ENCODE measurements at regions not wholly inside any gene's neighbourhood (a gene's known extent, or its start where the extent isn't known, plus 50 kb on each side); places are given as distances from the start of the nearest gene placed in this dataset.

- DNase-seq (no peak), ATAC-seq (no peak)
- intact Hi-C loops (cut with DNase I): no loop called here
- Histone ChIP-seq H3K4me1 (no peaks in the 10 kb centered on the region), H3K27ac (no peak overlapping the region), H3K4me3 (no peak overlapping the region), H3K27me3 (no peaks in the 10 kb centered on the region), H3K36me3 (no peaks in the 10 kb centered on the region), H3K9me3 (no peaks in the 10 kb centered on the region)
- TF ChIP-seq CTCF (IDR thresholded peaks at IDR 0.05): no peak
Measured at GRCh38 chr3:31189330-31189729, 294.9 kb upstream of the GADL1 start.

GRCh38 chr3:31189971-31190370 is 295.5 kb upstream of the GADL1 start:
- H3K27ac ChIP-seq: no peak overlapping the region
- H3K4me1 ChIP-seq: no peaks in the 10 kb centered on the region
- ATAC-seq: no peak
- no peaks in the 10 kb centered on the region for H3K9me3 ChIP-seq
- H3K36me3 ChIP-seq: no peaks in the 10 kb centered on the region
- no peak for DNase-seq
- H3K4me3 ChIP-seq: no peak overlapping the region
- TF ChIP-seq CTCF (IDR thresholded peaks at IDR 0.05): no peak
- H3K27me3 ChIP-seq: no peaks in the 10 kb centered on the region
- intact Hi-C loops (cut with DNase I): no loop called here

- H3K27ac ChIP-seq: no peak overlapping the region
- peaks cover 4% of the 10 kb centered on the region for H3K4me1 ChIP-seq
- no peak for TF ChIP-seq CTCF (IDR thresholded peaks at IDR 0.05)
- DNase-seq: no peak
- no peak overlapping the region for H3K4me3 ChIP-seq
- no peak for ATAC-seq
- H3K27me3 ChIP-seq: no peaks in the 10 kb centered on the region
- intact Hi-C loops (cut with DNase I): no loop called here
- no peaks in the 10 kb centered on the region for H3K9me3 ChIP-seq
- H3K36me3 ChIP-seq: no peaks in the 10 kb centered on the region
Measured at GRCh38 chr3:31191354-31191753, 296.9 kb upstream of the GADL1 start.

- no peaks in the 10 kb centered on the region for H3K9me3 ChIP-seq
- DNase-seq (no peak), ATAC-seq (no peak)
- intact Hi-C loops (cut with DNase I): no loop called here
- no peaks in the 10 kb centered on the region for H3K36me3 ChIP-seq
- H3K27ac ChIP-seq: no peak overlapping the region
- H3K27me3 ChIP-seq: no peaks in the 10 kb centered on the region
- no peak for TF ChIP-seq CTCF (IDR thresholded peaks at IDR 0.05)
- H3K4me1 ChIP-seq: peaks cover 5% of the 10 kb centered on the region
- no peak overlapping the region for H3K4me3 ChIP-seq
Measured at GRCh38 chr3:31193429-31193828, 299.0 kb upstream of the GADL1 start.

GRCh38 chr3:31193871-31194270 is 299.4 kb upstream of the GADL1 start:
- intact Hi-C loops (cut with DNase I): no loop called here
- Histone ChIP-seq H3K4me1 (peaks cover 5% of the 10 kb centered on the region), H3K36me3 (no peaks in the 10 kb centered on the region), H3K27ac (no peak overlapping the region), H3K9me3 (no peaks in the 10 kb centered on the region), H3K4me3 (no peak overlapping the region), H3K27me3 (no peaks in the 10 kb centered on the region)
- TF ChIP-seq CTCF (IDR thresholded peaks at IDR 0.05): no peak
- no peak for ATAC-seq
- no peak for DNase-seq

GRCh38 chr3:31196261-31196660 is 301.8 kb upstream of the GADL1 start:
- Histone ChIP-seq H3K4me1 (peaks cover 5% of the 10 kb centered on the region), H3K27me3 (no peaks in the 10 kb centered on the region), H3K36me3 (no peaks in the 10 kb centered on the region), H3K9me3 (no peaks in the 10 kb centered on the region), H3K4me3 (no peak overlapping the region), H3K27ac (no peak overlapping the region)
- intact Hi-C loops (cut with DNase I): no loop called here
- no peak for ATAC-seq
- no peak for DNase-seq
- TF ChIP-seq CTCF (IDR thresholded peaks at IDR 0.05): no peak
